Stimulated activated CD4-positive, alpha-beta T cell treated with anti-CD3 and anti-CD28 coated beads, Interleukin-4, amount 100 ng/mL, for 24 hours (primary cell): ENCODE measurements at regions not wholly inside any gene's neighbourhood (a gene's known extent, or its start where the extent isn't known, plus 50 kb on each side); places are given as distances from the start of the nearest gene placed in this dataset.
"Not testable (repeated sequence)": the region's sequence is repeated elsewhere in the genome, so short reads cannot be mapped to it uniquely, and the experiment has no call there.

Experiments used
- DNase-seq: peaks from one replicate; pipeline ENCODE4 v3.0.0-alpha.2; 2020

- no peak for DNase-seq
These were observed 73.3 kb downstream of the OLFM4 start for GRCh38 chr13:53101883-53102282.

GRCh38 chr13:53104136-53104535 is 75.5 kb downstream of the OLFM4 start:
- no peak for DNase-seq

- DNase-seq, result no peak
These were observed 76.9 kb downstream of the OLFM4 start for GRCh38 chr13:53105477-53105876.

GRCh38 chr13:53105890-53106289 is 77.3 kb downstream of the OLFM4 start:
- DNase-seq, result no peak

- DNase-seq, result no peak
These were observed 81.6 kb downstream of the OLFM4 start for GRCh38 chr13:53110181-53110580.

- DNase-seq, result no peak
These were observed 82.0 kb downstream of the OLFM4 start for GRCh38 chr13:53110614-53111013.

GRCh38 chr13:53112522-53112921 is 83.9 kb downstream of the OLFM4 start:
- DNase-seq, result no peak

GRCh38 chr13:53117048-53117447 is 88.4 kb downstream of the OLFM4 start:
- DNase-seq, result not testable (repeated sequence)

- DNase-seq, result no peak
These were observed 92.6 kb downstream of the OLFM4 start for GRCh38 chr13:53121131-53121773.

- DNase-seq, result no peak
These were observed 93.3 kb downstream of the OLFM4 start for GRCh38 chr13:53121919-53122318.

GRCh38 chr13:53123536-53123935 is 94.9 kb downstream of the OLFM4 start:
- DNase-seq, result no peak

- no peak for DNase-seq
These were observed 96.0 kb downstream of the OLFM4 start for GRCh38 chr13:53124623-53125022.

- DNase-seq, result no peak
These were observed 98.2 kb downstream of the OLFM4 start for GRCh38 chr13:53126841-53127245.

- DNase-seq, result no peak
These were observed 98.8 kb downstream of the OLFM4 start for GRCh38 chr13:53127373-53127772.

GRCh38 chr13:53129864-53130393 is 101.3 kb downstream of the OLFM4 start:
- no peak for DNase-seq

GRCh38 chr13:53131361-53131760 is 102.7 kb downstream of the OLFM4 start:
- no peak for DNase-seq

- no peak for DNase-seq
These were observed 106.7 kb downstream of the OLFM4 start for GRCh38 chr13:53135301-53135700.

GRCh38 chr13:53136554-53137215 is 108.1 kb downstream of the OLFM4 start:
- no peak for DNase-seq

GRCh38 chr13:53137779-53138178 is 109.2 kb downstream of the OLFM4 start:
- no peak for DNase-seq

GRCh38 chr13:53138376-53139036 is 109.9 kb downstream of the OLFM4 start:
- no peak for DNase-seq

- no peak for DNase-seq
These were observed 112.7 kb downstream of the OLFM4 start for GRCh38 chr13:53141336-53141735.

- no peak for DNase-seq
These were observed 113.7 kb downstream of the OLFM4 start for GRCh38 chr13:53142306-53142705.

GRCh38 chr13:53143757-53144339 is 115.2 kb downstream of the OLFM4 start:
- no peak for DNase-seq

GRCh38 chr13:53144826-53145225 is 116.2 kb downstream of the OLFM4 start:
- no peak for DNase-seq
